H1 (cell line): ENCODE measurements at regions not wholly inside any gene's neighbourhood (a gene's known extent, or its start where the extent isn't known, plus 50 kb on each side); places are given as distances from the start of the nearest gene placed in this dataset.

ENCODE experiments used
- CTCF ChIA-PET: fragments of 300-600 bp; sonication (Branson Sonifier 250); formaldehyde crosslinking; loops from one replicate; lab custom pipeline; 2021; ENCODE audit not compliant: partially characterized antibody; lab: Charles Lee
- POLR2A ChIA-PET: fragments of 300-600 bp; sonication (Branson Sonifier 250); formaldehyde crosslinking; loops from one replicate; lab custom pipeline; 2021; ENCODE audit warnings: inconsistent platforms; ENCODE audit not compliant: partially characterized antibody; lab: Charles Lee
- DNase-seq, 2 experiments: peaks; one replicate each; pipeline versions ENCODE4 v3.0.0 to v3.0.0-alpha.2; 2010 to 2022; ENCODE audit warnings: low spot score in 2 of 2, low read depth in 1 of 2, mixed read lengths in 1 of 2
- FAIRE-seq: peaks from 2 replicates; lab custom pipeline; 2011; peaks lifted over from hg19 to GRCh38; lab: Jason Lieb, UNC
- H2AFZ ChIP-seq: 2 replicates; pipeline ENCODE4 v1.8.1; 2012; ENCODE audit warnings: low read length, inconsistent platforms
- H2AK5ac ChIP-seq: 2 replicates; pipeline ENCODE4 v1.6.1; 2013; ENCODE audit warnings: low read depth, low read length
- H2BK120ac ChIP-seq: replicated peaks from 2 replicates; pipeline ENCODE3; 2013; ENCODE audit warnings: low read depth, low read length, inconsistent platforms
- H2BK12ac ChIP-seq: 2 replicates; pipeline ENCODE4 v1.6.1; 2013; ENCODE audit warnings: low read depth, low read length
- H2BK15ac ChIP-seq: 2 replicates; pipeline ENCODE4 v1.6.1; 2013; ENCODE audit warnings: low read length
- H2BK20ac ChIP-seq: 2 replicates; pipeline ENCODE4 v1.6.1; 2013; ENCODE audit warnings: low read length
- H2BK5ac ChIP-seq: 2 replicates; pipeline ENCODE4 v1.6.1; 2013; ENCODE audit warnings: low read depth, low read length
- H3K14ac ChIP-seq: 2 replicates; pipeline ENCODE4 v1.6.1; 2013; ENCODE audit warnings: inconsistent platforms; ENCODE audit not compliant: insufficient read length
- H3K18ac ChIP-seq: 2 replicates; pipeline ENCODE4 v1.6.1; 2013; ENCODE audit warnings: low read length; ENCODE audit errors: extremely low read depth
- H3K23ac ChIP-seq: 2 replicates; pipeline ENCODE4 v1.6.1; 2013; ENCODE audit warnings: inconsistent platforms; ENCODE audit not compliant: insufficient read length
- H3K23me2 ChIP-seq: 2 replicates; pipeline ENCODE4 v1.6.1; 2013; ENCODE audit warnings: low read depth, low read length
- H3K27ac ChIP-seq: 2 replicates; pipeline ENCODE4 v1.6.1; 2011; ENCODE audit warnings: low read depth, low read length, inconsistent platforms
- H3K27me3 ChIP-seq, 4 experiments: replicated peaks in 1 of 4; 1 replicate in 1 of 4; 2 replicates in 3 of 4; pipeline versions ENCODE4 v1.6.1 to v1.8.1; 2011 to 2013; ENCODE audit warnings: low read length in 3 of 4, mild to moderate bottlenecking in 3 of 4, inconsistent platforms in 2 of 4, mixed read lengths in 2 of 4, moderate library complexity in 1 of 4; ENCODE audit not compliant: control insufficient read depth in 3 of 4, insufficient read depth in 3 of 4; ENCODE audit errors: extremely low read depth in 1 of 4
- H3K36me3 ChIP-seq, 4 experiments: 2 replicates each; pipeline versions ENCODE4 v1.6.1 to v1.8.1; 2011 to 2013; ENCODE audit warnings: mild to moderate bottlenecking in 4 of 4, low read length in 3 of 4, moderate library complexity in 2 of 4, control low read depth in 1 of 4, inconsistent platforms in 1 of 4; ENCODE audit not compliant: insufficient read depth in 4 of 4, control insufficient read depth in 2 of 4
- H3K4ac ChIP-seq: replicated peaks from 2 replicates; pipeline ENCODE3; 2013; ENCODE audit warnings: low read length, low read depth, mixed read lengths, inconsistent platforms; ENCODE audit not compliant: insufficient read length
- H3K4me1 ChIP-seq, 4 experiments: replicated peaks in 1 of 4; 1 replicate in 1 of 4; 2 replicates in 3 of 4; pipeline versions ENCODE4 v1.6.1 to v1.8.1; 2011 to 2013; ENCODE audit warnings: low read length in 3 of 4, inconsistent platforms in 2 of 4, mixed read lengths in 1 of 4; ENCODE audit not compliant: insufficient read depth in 4 of 4, control insufficient read depth in 3 of 4
- H3K4me2 ChIP-seq, 2 experiments: 2 replicates each; pipeline versions ENCODE4 v1.6.1 to v1.8.1; 2011 to 2013; ENCODE audit warnings: low read depth in 2 of 2, low read length in 2 of 2, control low read depth in 1 of 2, inconsistent platforms in 1 of 2, mild to moderate bottlenecking in 1 of 2; ENCODE audit not compliant: insufficient read depth in 1 of 2
- H3K4me3 ChIP-seq, 4 experiments: fragments of 200-600, 300-600 bp in 1 of 4; sonication (generic), shearing (Covaris generic), sonication (Bioruptor Twin) in 1 of 4; 2 replicates each; pipeline versions ENCODE4 v1.5.1 to v1.8.1; 2011 to 2016; ENCODE audit warnings: low read length in 4 of 4, low read depth in 3 of 4, control low read depth in 2 of 4, inconsistent platforms in 2 of 4, mild to moderate bottlenecking in 2 of 4, mixed read lengths in 1 of 4, moderate library complexity in 1 of 4; ENCODE audit not compliant: insufficient read depth in 2 of 4; ENCODE audit errors: extremely low read depth in 1 of 4
- H3K56ac ChIP-seq: replicated peaks from 2 replicates; pipeline ENCODE3; 2013; ENCODE audit warnings: low read depth, mild to moderate bottlenecking, mixed read lengths, low read length, inconsistent platforms; ENCODE audit not compliant: insufficient read length
- H3K79me1 ChIP-seq: 2 replicates; pipeline ENCODE4 v1.6.1; 2013; ENCODE audit warnings: low read depth, low read length, control low read depth
- H3K79me2 ChIP-seq, 2 experiments: 2 replicates each; pipeline versions ENCODE4 v1.6.1 to v1.8.1; 2012 to 2013; ENCODE audit warnings: low read length in 2 of 2, mild to moderate bottlenecking in 2 of 2, inconsistent platforms in 1 of 2; ENCODE audit not compliant: insufficient read depth in 2 of 2, control insufficient read depth in 1 of 2
- H3K9ac ChIP-seq, 4 experiments: replicated peaks in 1 of 4; 1 replicate in 1 of 4; 2 replicates in 3 of 4; pipeline versions ENCODE4 v1.6.1 to v1.8.1; 2011 to 2013; ENCODE audit warnings: low read depth in 3 of 4, low read length in 3 of 4, control low read depth in 2 of 4, mild to moderate bottlenecking in 2 of 4, moderate library complexity in 2 of 4, inconsistent platforms in 1 of 4; ENCODE audit errors: extremely low read depth in 1 of 4
- H3K9me3 ChIP-seq, 2 experiments: 2 replicates each; pipeline versions ENCODE4 v1.6.1 to v1.8.1; 2012 to 2013; ENCODE audit warnings: mild to moderate bottlenecking in 2 of 2, moderate library complexity in 2 of 2, control low read depth in 1 of 2, inconsistent platforms in 1 of 2, low read depth in 1 of 2, low read length in 1 of 2, mixed read lengths in 1 of 2; ENCODE audit not compliant: insufficient read depth in 2 of 2
- H4K20me1 ChIP-seq, 2 experiments: replicated peaks in 1 of 2; 2 replicates each; pipeline versions ENCODE3 to v1.8.1; 2011 to 2013; ENCODE audit warnings: inconsistent platforms in 2 of 2, low read length in 2 of 2, mild to moderate bottlenecking in 1 of 2; ENCODE audit not compliant: insufficient read depth in 2 of 2, control insufficient read depth in 1 of 2
- H4K5ac ChIP-seq: 2 replicates; pipeline ENCODE4 v1.6.1; 2013; ENCODE audit warnings: low read length, low read depth, mixed read lengths, inconsistent platforms; ENCODE audit not compliant: insufficient read length
- H4K8ac ChIP-seq: 2 replicates; pipeline ENCODE4 v1.8.0; 2013; ENCODE audit warnings: mild to moderate bottlenecking, moderate library complexity, low read length, inconsistent platforms; ENCODE audit not compliant: insufficient read depth; ENCODE audit errors: extremely low read depth
- H4K91ac ChIP-seq: replicated peaks from 2 replicates; pipeline ENCODE3; 2013; ENCODE audit warnings: low read length, mixed read lengths, inconsistent platforms; ENCODE audit not compliant: insufficient read length
- ATF2 ChIP-seq: IDR thresholded peaks from 2 replicates; pipeline ENCODE4 v1.6.1; 2012; ENCODE audit warnings: low read length, inconsistent platforms
- BACH1 ChIP-seq: IDR thresholded peaks from 2 replicates; pipeline ENCODE4 v1.6.1; 2012; ENCODE audit warnings: low read length, improper control_type of control experiment
- BCL11A ChIP-seq, 2 experiments: IDR thresholded peaks; one replicate each; pipeline ENCODE4 v1.6.1; 2011; ENCODE audit warnings: low read depth in 2 of 2, low read length in 2 of 2, mild to moderate bottlenecking in 2 of 2
- CBX5 ChIP-seq: fragments of 300-800, 300-1000 bp; sonication (generic); IDR thresholded peaks from 2 replicates; pipeline ENCODE4 v1.7.1; 2016; ENCODE audit warnings: antibody characterized with exemption, low read length, low read depth
- CTBP2 ChIP-seq: IDR thresholded peaks from 2 replicates; pipeline ENCODE4 v1.7.0; 2011; ENCODE audit warnings: borderline replicate concordance, mild to moderate bottlenecking, moderate library complexity, mixed read lengths, low read length; ENCODE audit not compliant: insufficient read depth, insufficient read length
- FOSL1 ChIP-seq: IDR thresholded peaks from 2 replicates; pipeline ENCODE4 v1.6.1; 2011; ENCODE audit warnings: mild to moderate bottlenecking, low read depth, low read length, moderate library complexity; ENCODE audit not compliant: insufficient read depth
- KDM4A ChIP-seq: IDR thresholded peaks from one replicate; pipeline ENCODE4 v1.7.1; 2012; ENCODE audit warnings: low read depth, mild to moderate bottlenecking, moderate library complexity, low read length, inconsistent platforms; ENCODE audit not compliant: severe bottlenecking
- PHF8 ChIP-seq: fragments of 200-600 bp; sonication (generic); conservative IDR thresholded peaks from 2 replicates; pipeline ENCODE4 v1.7.1; 2012; ENCODE audit warnings: low read depth, mild to moderate bottlenecking, inconsistent platforms, low read length, moderate library complexity
- SAP30 ChIP-seq: fragments of 300-600 bp; sonication (generic); IDR thresholded peaks from 2 replicates; pipeline ENCODE4 v1.7.1; 2012; ENCODE audit warnings: low read length, moderate library complexity, mild to moderate bottlenecking, inconsistent platforms; ENCODE audit not compliant: insufficient read depth, insufficient replicate concordance
- SIRT6 ChIP-seq: IDR thresholded peaks from one replicate; pipeline ENCODE4 v1.7.1; 2012; ENCODE audit warnings: low read length, inconsistent platforms
- SIX5 ChIP-seq: IDR thresholded peaks from 2 replicates; pipeline ENCODE4 v1.6.1; 2011; ENCODE audit warnings: mild to moderate bottlenecking, low read depth, low read length
- SUZ12 ChIP-seq: fragments of 200-600 bp; sonication (generic); IDR thresholded peaks from 2 replicates; pipeline ENCODE4 v1.6.1; 2012; ENCODE audit warnings: mild to moderate bottlenecking, inconsistent platforms, low read length, moderate library complexity, mixed read lengths
- TCF12 ChIP-seq: IDR thresholded peaks from 2 replicates; pipeline ENCODE4 v1.6.1; 2011; ENCODE audit warnings: low read depth, mild to moderate bottlenecking, low read length
- WGBS, 2 experiments: shearing (Covaris generic) in 1 of 2; methylation state at CpG; one replicate each; pipeline versions ENCODE4 v1.1.6 to v1.1.7; 2013 to 2015; ENCODE audit warnings: low lambda C conversion rate in 2 of 2, mixed read lengths in 2 of 2, inconsistent platforms in 1 of 2, low coverage in 1 of 2, missing lambda C conversion rate in 1 of 2; ENCODE audit not compliant: insufficient replicate concordance in 2 of 2, insufficient coverage in 1 of 2, insufficient read length in 1 of 2; ENCODE audit errors: extremely low coverage in 1 of 2, missing lambda C conversion rate in 1 of 2; 5-methylcytosine and 5-hydroxymethylcytosine counted together

- WGBS, 2 experiments: 82% methylated on average over 2 of the region's 2 CpGs; no CpG with 5 or more reads in 1 of the 2 experiments
- H3K4me1 ChIP-seq: no peaks in the 10 kb centered on the region
- no peak overlapping the region for H2BK15ac ChIP-seq
- no peaks in the 10 kb centered on the region for H3K23me2 ChIP-seq
- no peak overlapping the region for H3K23ac ChIP-seq
- DNase-seq: no peak
- no peak overlapping the region for H2BK12ac ChIP-seq
- no peak overlapping the region for H3K4me2 ChIP-seq
- CTCF ChIA-PET: interaction anchor here (1.0 kb wide), 1 partner anchor 8 kb away, joined by 3 read pairs; no protein-coding TSS in a partner anchor
- no peak overlapping the region for H3K4me3 ChIP-seq
- no peaks in the 10 kb centered on the region for H3K79me2 ChIP-seq
- no peak overlapping the region for H3K14ac ChIP-seq
- H3K36me3 ChIP-seq: no peaks in the 10 kb centered on the region
- H3K27me3 ChIP-seq: no peaks in the 10 kb centered on the region
- no peak overlapping the region for H2AFZ ChIP-seq
- H2BK5ac ChIP-seq: no peak overlapping the region
- no peak overlapping the region for H2BK120ac ChIP-seq
- no peak overlapping the region for H3K18ac ChIP-seq
- H3K79me1 ChIP-seq: no peaks in the 10 kb centered on the region
- POLR2A ChIA-PET: no interaction called here
- H3K9ac ChIP-seq: no peak overlapping the region
- no peaks in the 10 kb centered on the region; a peak in 1 of 4 replicates for H3K9me3 ChIP-seq
- no peak overlapping the region for H3K4ac ChIP-seq
- no peak overlapping the region for H3K56ac ChIP-seq
- no peak for FAIRE-seq
- H4K91ac ChIP-seq: no peak overlapping the region
- H4K5ac ChIP-seq: no peak overlapping the region
- no peak overlapping the region for H3K27ac ChIP-seq
- no peaks in the 10 kb centered on the region for H4K20me1 ChIP-seq
- no peak overlapping the region for H2BK20ac ChIP-seq
- no peak overlapping the region for H2AK5ac ChIP-seq
- no peak overlapping the region for H4K8ac ChIP-seq
- no peak for TF ChIP-seq SAP30
- no peak for TF ChIP-seq TCF12
- TF ChIP-seq ATF2: no peak
- no peak for TF ChIP-seq PHF8
- no peak for TF ChIP-seq CBX5
- no peak for TF ChIP-seq CTBP2
- TF ChIP-seq BCL11A (IDR thresholded peaks at IDR 0.05; ENCODE audit: low read depth in 2 of 2, low read length in 2 of 2): no peak
- no peak for TF ChIP-seq BACH1
- TF ChIP-seq SUZ12: no peak
- TF ChIP-seq FOSL1: no peak
- no peak for TF ChIP-seq SIRT6
- TF ChIP-seq KDM4A: no peak
- TF ChIP-seq SIX5: no peak
Measured at GRCh38 chr9:116042321-116042720, 111.3 kb upstream of the PAPPA start.
